Nephron progenitor cell (in vitro differentiated cells): ENCODE measurements at regions not wholly inside any gene's neighbourhood (a gene's known extent, or its start where the extent isn't known, plus 50 kb on each side); places are given as distances from the start of the nearest gene placed in this dataset.
"Not testable (repeated sequence)": the region's sequence is repeated elsewhere in the genome, so short reads cannot be mapped to it uniquely, and the experiment has no call there.

Experiments used
- DNase-seq: peaks from one replicate; pipeline ENCODE4 v3.0.0; 2021
- H3K27ac Mint-ChIP-seq: 2 replicates; pipeline ENCODE4 v1.8.0; 2021; ENCODE audit warnings: mild to moderate bottlenecking, moderate library complexity, mixed read lengths
- H3K27me3 Mint-ChIP-seq: 2 replicates; pipeline ENCODE4 v1.8.0; 2021; ENCODE audit warnings: mild to moderate bottlenecking, low read depth, mixed read lengths; ENCODE audit not compliant: poor library complexity
- H3K36me3 Mint-ChIP-seq: 2 replicates; pipeline ENCODE4 v1.8.0; 2021; ENCODE audit warnings: low read depth, mixed read lengths
- H3K4me1 Mint-ChIP-seq: 2 replicates; pipeline ENCODE4 v1.8.0; 2021; ENCODE audit warnings: mixed read lengths
- H3K4me3 Mint-ChIP-seq: 2 replicates; pipeline ENCODE4 v1.8.0; 2021; ENCODE audit warnings: mild to moderate bottlenecking, moderate library complexity, mixed read lengths
- H3K9me3 Mint-ChIP-seq: 2 replicates; pipeline ENCODE4 v1.8.0; 2021; ENCODE audit warnings: mild to moderate bottlenecking, moderate library complexity, mixed read lengths
- CTCF ChIP-seq: fragments of 200-600 bp; sonication (generic); IDR thresholded peaks from 2 replicates; pipeline ENCODE4 v1.5.0; 2021; ENCODE audit warnings: antibody characterized with exemption

GRCh38 chr1:182248721-182249120 lies 142.9 kb downstream of the GLUL start:
- H3K9me3 Mint-ChIP-seq, result no peaks in the 10 kb centered on the region
- H3K4me1 Mint-ChIP-seq, result peaks cover 10% of the 10 kb centered on the region
- peaks cover 3% of the 10 kb centered on the region for H3K27me3 Mint-ChIP-seq
- peak overlapping the region; percentile 85 for H3K27ac Mint-ChIP-seq
- no peak for TF ChIP-seq CTCF
- DNase-seq, result no peak
- no peak overlapping the region for H3K4me3 Mint-ChIP-seq
- H3K36me3 Mint-ChIP-seq, result no peaks in the 10 kb centered on the region

GRCh38 chr1:182247813-182248212 lies 143.8 kb downstream of the GLUL start:
- DNase-seq, H3K4me3 Mint-ChIP-seq, H3K27me3 Mint-ChIP-seq, H3K36me3 Mint-ChIP-seq, H3K9me3 Mint-ChIP-seq: not testable (repeated sequence)
- Mint-ChIP-seq H3K27ac (peak overlapping the region; percentile 83), H3K4me1 (peaks cover 10% of the 10 kb centered on the region)

GRCh38 chr1:182246783-182247182 lies 144.8 kb downstream of the GLUL start:
- TF ChIP-seq CTCF, result no peak
- H3K4me3 Mint-ChIP-seq, result no peak overlapping the region
- H3K36me3 Mint-ChIP-seq, result no peaks in the 10 kb centered on the region
- H3K4me1 Mint-ChIP-seq, result peaks cover 10% of the 10 kb centered on the region
- H3K27me3 Mint-ChIP-seq, result peaks cover 8% of the 10 kb centered on the region
- no peaks in the 10 kb centered on the region for H3K9me3 Mint-ChIP-seq
- H3K27ac Mint-ChIP-seq, result no peak overlapping the region
- DNase-seq, result no peak

- no peak overlapping the region for H3K27ac Mint-ChIP-seq
- no peak overlapping the region for H3K4me3 Mint-ChIP-seq
- no peak for DNase-seq
- TF ChIP-seq CTCF, result no peak
- peaks cover 8% of the 10 kb centered on the region for H3K27me3 Mint-ChIP-seq
- no peaks in the 10 kb centered on the region for H3K9me3 Mint-ChIP-seq
- no peaks in the 10 kb centered on the region for H3K36me3 Mint-ChIP-seq
- peaks cover 10% of the 10 kb centered on the region for H3K4me1 Mint-ChIP-seq
Observed at GRCh38 chr1:182245040-182245439, 146.6 kb downstream of the GLUL start.

- Mint-ChIP-seq H3K27ac (no peak overlapping the region), H3K27me3 (peaks cover 8% of the 10 kb centered on the region), H3K9me3 (no peaks in the 10 kb centered on the region), H3K36me3 (no peaks in the 10 kb centered on the region), H3K4me1 (peaks cover 9% of the 10 kb centered on the region), H3K4me3 (no peak overlapping the region)
- DNase-seq, result no peak
- no peak for TF ChIP-seq CTCF
Observed at GRCh38 chr1:182244451-182244850, 147.1 kb downstream of the GLUL start.

GRCh38 chr1:182242641-182243040 lies 148.9 kb downstream of the GLUL start:
- no peak for DNase-seq
- no peaks in the 10 kb centered on the region for H3K9me3 Mint-ChIP-seq
- TF ChIP-seq CTCF, result no peak
- no peak overlapping the region for H3K4me3 Mint-ChIP-seq
- H3K27me3 Mint-ChIP-seq, result peaks cover 9% of the 10 kb centered on the region
- no peaks in the 10 kb centered on the region for H3K36me3 Mint-ChIP-seq
- no peaks in the 10 kb centered on the region for H3K4me1 Mint-ChIP-seq
- H3K27ac Mint-ChIP-seq, result no peak overlapping the region
